GM21529 (cell line): ENCODE measurements at regions not wholly inside any gene's neighbourhood (a gene's known extent, or its start where the extent isn't known, plus 50 kb on each side); places are given as distances from the start of the nearest gene placed in this dataset.

Experiments
- ATAC-seq: cut with Tn5 transposase; IDR thresholded peaks from one replicate; pipeline ENCODE4 v1.9.1; 2021; ENCODE audit not compliant: unreplicated experiment

GRCh38 chr7:155138204-155138603 lies 68.1 kb downstream of the HTR5A start:
- ATAC-seq, result no peak

GRCh38 chr7:155141562-155141961 lies 71.4 kb downstream of the HTR5A start:
- no peak for ATAC-seq

- ATAC-seq, result no peak
These were observed 73.3 kb downstream of the HTR5A start for GRCh38 chr7:155143381-155143780.

- ATAC-seq, result no peak
These were observed 74.2 kb downstream of the HTR5A start for GRCh38 chr7:155144371-155144770.

GRCh38 chr7:155145477-155146255 lies 75.5 kb downstream of the HTR5A start:
- no peak for ATAC-seq

- ATAC-seq, result no peak
These were observed 77.0 kb downstream of the HTR5A start for GRCh38 chr7:155147172-155147571.

- no peak for ATAC-seq
These were observed 77.5 kb downstream of the HTR5A start for GRCh38 chr7:155147624-155148023.

- ATAC-seq, result no peak
These were observed 83.6 kb downstream of the HTR5A start for GRCh38 chr7:155153676-155154075.

GRCh38 chr7:155154586-155154985 lies 84.5 kb downstream of the HTR5A start:
- ATAC-seq, result no peak

GRCh38 chr7:155161690-155162089 lies 91.6 kb downstream of the HTR5A start:
- ATAC-seq, result no peak

- ATAC-seq, result no peak
These were observed 92.3 kb downstream of the HTR5A start for GRCh38 chr7:155162422-155162821.

GRCh38 chr7:155163696-155164095 lies 93.6 kb downstream of the HTR5A start:
- no peak for ATAC-seq

GRCh38 chr7:155164316-155164715 lies 94.2 kb downstream of the HTR5A start:
- ATAC-seq, result no peak

GRCh38 chr7:155166108-155166507 lies 96.0 kb downstream of the HTR5A start:
- ATAC-seq, result no peak

- ATAC-seq, result no peak
These were observed 96.7 kb downstream of the HTR5A start for GRCh38 chr7:155166673-155167370.

GRCh38 chr7:155167706-155168365 lies 97.7 kb downstream of the HTR5A start:
- ATAC-seq, result no peak

GRCh38 chr7:155168597-155169480 lies 98.7 kb downstream of the HTR5A start:
- ATAC-seq, result no peak

- ATAC-seq, result no peak
These were observed 99.5 kb downstream of the HTR5A start for GRCh38 chr7:155169498-155170065.

GRCh38 chr7:155170331-155170730 lies 100.2 kb downstream of the HTR5A start:
- no peak for ATAC-seq

GRCh38 chr7:155172141-155172540 lies 102.0 kb downstream of the HTR5A start:
- ATAC-seq, result no peak

- no peak for ATAC-seq
These were observed 103.8 kb downstream of the HTR5A start for GRCh38 chr7:155173905-155174304.
